VCaP (cell line): ENCODE measurements at regions not wholly inside any gene's neighbourhood (a gene's known extent, or its start where the extent isn't known, plus 50 kb on each side); places are given as distances from the start of the nearest gene placed in this dataset.

ENCODE experiments used
- H3K27ac ChIP-seq: fragments of 450-650 bp; 2 replicates; pipeline ENCODE4 v1.5.1; 2017
- TF ChIP-seq, protein P1 (sequence below): fragments of 450-650 bp; conservative IDR thresholded peaks from 2 replicates; pipeline ENCODE4 v1.5.1; 2017; ENCODE audit warnings: mild to moderate bottlenecking, moderate library complexity

DNA sequence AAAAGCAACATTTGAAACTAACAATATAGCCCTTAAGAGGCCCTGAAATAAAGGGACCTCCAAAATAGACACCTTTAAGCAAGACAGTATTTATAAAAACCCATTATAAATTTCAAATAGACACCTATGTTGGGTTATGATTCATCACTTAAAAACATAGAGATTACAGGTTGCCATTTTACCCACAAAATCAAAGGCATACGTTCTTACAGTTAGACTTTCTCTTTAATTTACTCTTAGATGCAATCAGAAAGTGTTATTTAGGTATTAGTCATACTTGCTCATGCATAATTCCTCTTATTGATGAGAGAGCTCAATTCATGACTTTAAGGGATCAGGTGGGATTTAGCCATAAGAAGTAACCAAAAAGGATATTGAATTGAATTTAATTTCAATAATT lies 51.5 kb upstream of the TMEM200A start:
- TF ChIP-seq, protein P1, sequence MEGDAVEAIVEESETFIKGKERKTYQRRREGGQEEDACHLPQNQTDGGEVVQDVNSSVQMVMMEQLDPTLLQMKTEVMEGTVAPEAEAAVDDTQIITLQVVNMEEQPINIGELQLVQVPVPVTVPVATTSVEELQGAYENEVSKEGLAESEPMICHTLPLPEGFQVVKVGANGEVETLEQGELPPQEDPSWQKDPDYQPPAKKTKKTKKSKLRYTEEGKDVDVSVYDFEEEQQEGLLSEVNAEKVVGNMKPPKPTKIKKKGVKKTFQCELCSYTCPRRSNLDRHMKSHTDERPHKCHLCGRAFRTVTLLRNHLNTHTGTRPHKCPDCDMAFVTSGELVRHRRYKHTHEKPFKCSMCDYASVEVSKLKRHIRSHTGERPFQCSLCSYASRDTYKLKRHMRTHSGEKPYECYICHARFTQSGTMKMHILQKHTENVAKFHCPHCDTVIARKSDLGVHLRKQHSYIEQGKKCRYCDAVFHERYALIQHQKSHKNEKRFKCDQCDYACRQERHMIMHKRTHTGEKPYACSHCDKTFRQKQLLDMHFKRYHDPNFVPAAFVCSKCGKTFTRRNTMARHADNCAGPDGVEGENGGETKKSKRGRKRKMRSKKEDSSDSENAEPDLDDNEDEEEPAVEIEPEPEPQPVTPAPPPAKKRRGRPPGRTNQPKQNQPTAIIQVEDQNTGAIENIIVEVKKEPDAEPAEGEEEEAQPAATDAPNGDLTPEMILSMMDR = no peak
- peak overlapping the region; percentile 59 for H3K27ac ChIP-seq

DNA sequence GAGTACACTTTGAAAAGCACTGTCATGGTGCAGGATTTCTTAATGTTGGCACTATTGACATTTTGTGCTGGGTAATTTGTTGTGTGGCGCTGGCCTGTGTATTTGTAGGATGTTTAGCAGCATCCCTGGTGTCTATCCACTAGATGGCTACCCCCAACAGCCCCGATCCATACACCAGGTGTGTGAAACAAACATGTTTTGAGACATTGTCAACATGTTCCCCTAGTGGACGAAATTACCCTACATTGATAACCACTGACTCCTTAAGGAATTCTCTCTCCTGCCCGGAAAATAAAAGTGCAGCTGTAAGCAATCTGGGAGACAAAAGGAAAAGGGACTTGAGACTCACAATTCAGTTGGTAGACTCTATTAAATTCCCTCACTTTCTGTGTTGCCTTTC lies 52.6 kb upstream of the TMEM200A start:
- H3K27ac ChIP-seq = peak overlapping the region; percentile 59
- TF ChIP-seq, protein P1 = peak; percentile 13; the same call in 1 of the 2 replicates

DNA sequence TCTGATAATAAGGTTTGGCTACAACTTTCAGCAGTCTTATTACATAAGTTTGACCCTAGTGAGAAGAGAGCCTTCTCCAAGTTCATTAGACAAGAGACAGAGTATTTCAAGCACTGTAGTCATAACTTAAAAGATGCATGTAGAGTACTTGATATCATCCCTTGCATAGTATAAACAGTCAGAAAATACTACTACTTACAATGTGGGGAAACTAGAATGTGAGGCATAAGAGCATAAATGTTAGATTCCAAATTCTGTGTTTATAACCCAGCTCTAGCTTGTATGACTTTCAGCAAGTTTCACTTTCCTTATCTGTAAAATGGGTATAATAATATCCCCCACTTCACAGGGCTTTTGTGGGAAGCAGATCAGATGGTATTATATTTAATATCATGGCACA lies 56.8 kb upstream of the TMEM200A start:
- H3K27ac ChIP-seq = peak overlapping the region; percentile 72
- TF ChIP-seq, protein P1 = no peak

DNA sequence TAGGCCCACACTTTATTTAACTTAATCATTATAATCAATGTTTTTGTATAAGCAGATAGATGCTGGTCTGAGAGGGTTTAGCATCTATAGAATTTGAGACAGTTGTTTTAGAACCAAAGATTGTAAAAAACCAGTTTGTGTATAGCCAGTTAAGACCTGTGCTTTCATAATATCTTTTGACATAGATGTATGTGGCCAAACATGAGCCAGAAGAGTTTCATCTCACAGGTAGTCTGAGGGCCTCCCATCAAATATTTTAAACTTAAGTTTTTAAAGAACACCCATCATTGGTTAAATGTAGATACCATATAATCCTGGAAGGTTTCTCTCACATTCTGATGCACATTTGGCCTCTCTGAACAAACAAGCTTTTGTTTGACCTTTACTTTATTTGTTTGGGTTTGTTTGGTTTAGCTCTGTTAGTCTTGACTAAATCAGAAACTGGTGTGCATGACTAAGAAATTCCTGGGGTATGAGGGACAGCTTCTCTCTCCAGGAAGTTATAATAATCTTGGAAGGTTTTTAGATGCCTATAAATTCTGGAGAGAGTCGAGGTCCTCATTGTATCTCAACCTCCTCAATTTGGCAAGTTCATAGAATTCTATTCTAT lies 58.0 kb upstream of the TMEM200A start:
- peak overlapping the region; percentile 72 for H3K27ac ChIP-seq
- TF ChIP-seq, protein P1 = no peak

DNA sequence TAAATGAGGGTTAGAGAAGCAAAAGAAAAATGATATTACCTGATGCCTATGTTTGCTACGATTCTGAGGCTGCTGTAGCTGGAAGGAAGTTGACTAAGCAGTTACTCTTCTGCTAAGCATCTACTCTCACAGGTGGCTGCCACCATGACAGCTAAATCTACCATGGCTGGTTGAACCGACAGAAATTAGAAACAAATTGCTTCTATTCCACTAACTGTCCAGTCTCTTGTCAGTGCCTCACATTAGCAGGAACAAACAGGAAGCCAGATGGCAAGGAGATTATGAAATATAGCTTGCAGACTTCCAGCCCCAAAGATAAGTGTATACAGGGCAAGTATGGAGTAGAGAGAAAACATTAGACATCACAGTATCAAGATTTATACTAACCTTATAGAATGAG lies 59.4 kb upstream of the TMEM200A start:
- TF ChIP-seq, protein P1 = no peak
- H3K27ac ChIP-seq = peak overlapping the region; percentile 72

DNA sequence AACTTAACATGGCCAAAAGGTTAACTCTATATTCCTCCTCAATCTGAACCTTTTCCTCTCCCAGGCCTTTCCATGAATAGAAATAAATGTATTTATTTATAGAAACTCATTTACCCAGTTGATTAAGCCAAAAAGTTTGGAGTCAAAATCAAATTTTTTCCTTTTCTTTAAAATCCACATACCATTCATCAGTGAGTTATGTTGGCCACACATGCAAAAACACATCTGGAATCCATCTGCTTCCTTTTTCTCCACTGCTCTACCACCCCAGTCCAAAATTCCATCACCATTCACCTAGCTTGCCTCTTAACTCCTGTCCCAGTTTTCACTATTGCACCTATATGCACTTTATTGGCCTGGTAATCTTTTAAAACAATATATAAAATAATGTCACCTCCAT lies 62.4 kb upstream of the TMEM200A start:
- H3K27ac ChIP-seq = no peak overlapping the region
- TF ChIP-seq, protein P1 = no peak

DNA sequence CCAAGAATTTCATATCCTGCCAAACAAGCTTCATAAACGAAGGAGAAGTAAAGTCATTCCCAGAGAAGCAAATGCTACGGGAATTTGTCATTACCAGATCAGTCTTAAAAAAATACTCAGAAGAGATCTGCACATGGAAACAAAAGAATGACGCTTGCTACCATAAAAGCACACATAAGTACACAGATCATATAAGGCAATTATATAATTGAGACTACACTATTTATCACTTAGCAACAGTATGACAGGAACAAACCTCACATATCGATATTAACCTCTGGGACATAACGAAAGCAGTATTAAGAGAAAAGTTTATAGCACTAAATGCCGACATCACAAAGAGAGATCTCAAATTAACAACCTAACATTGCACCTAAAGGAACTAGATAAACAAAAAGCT lies 67.6 kb upstream of the TMEM200A start:
- no peak overlapping the region for H3K27ac ChIP-seq
- TF ChIP-seq, protein P1 = no peak
